Urinary bladder (tissue), 3 donors: ENCODE measurements at regions not wholly inside any gene's neighbourhood (a gene's known extent, or its start where the extent isn't known, plus 50 kb on each side); places are given as distances from the start of the nearest gene placed in this dataset.
"Not testable (repeated sequence)": the region's sequence is repeated elsewhere in the genome, so short reads cannot be mapped to it uniquely, and the experiment has no call there.

Experiments used
- DNase-seq: peaks from one replicate; pipeline ENCODE4 v3.0.0-alpha.2; 2015; ENCODE audit errors: extremely low spot score
- H3K27ac ChIP-seq: one replicate; pipeline ENCODE4 v1.5.1; 2013; ENCODE audit warnings: low read depth, mild to moderate bottlenecking, moderate library complexity
- H3K36me3 ChIP-seq: one replicate; pipeline ENCODE4 v1.6.1; 2013; ENCODE audit warnings: mild to moderate bottlenecking, moderate library complexity; ENCODE audit not compliant: insufficient read depth
- H3K4me1 ChIP-seq: one replicate; pipeline ENCODE4 v1.6.1; 2013; ENCODE audit warnings: mild to moderate bottlenecking, moderate library complexity; ENCODE audit not compliant: insufficient read depth
- H3K4me3 ChIP-seq: one replicate; pipeline ENCODE4 v1.5.1; 2013; ENCODE audit warnings: low read depth, low read length
- WGBS: extraction: QIAGEN DNeasy Blood & Tissue Kit; methylation state at CpG from one replicate; pipeline ENCODE4 v1.1.7; 2013; 5-methylcytosine and 5-hydroxymethylcytosine counted together
- donor health status: healthy with polysubstance abuse.
- donor health status: healthy.

- Histone ChIP-seq H3K4me3 (no peak overlapping the region), H3K4me1 (no peaks in the 10 kb centered on the region), H3K27ac (no peak overlapping the region), H3K36me3 (no peaks in the 10 kb centered on the region)
- DNase-seq = no peak
- WGBS = 34% methylated on average over 2 of the region's 2 CpGs
Measured at GRCh38 chr5:152711801-152712388, 306.8 kb upstream of the NMUR2 start.

DNA sequence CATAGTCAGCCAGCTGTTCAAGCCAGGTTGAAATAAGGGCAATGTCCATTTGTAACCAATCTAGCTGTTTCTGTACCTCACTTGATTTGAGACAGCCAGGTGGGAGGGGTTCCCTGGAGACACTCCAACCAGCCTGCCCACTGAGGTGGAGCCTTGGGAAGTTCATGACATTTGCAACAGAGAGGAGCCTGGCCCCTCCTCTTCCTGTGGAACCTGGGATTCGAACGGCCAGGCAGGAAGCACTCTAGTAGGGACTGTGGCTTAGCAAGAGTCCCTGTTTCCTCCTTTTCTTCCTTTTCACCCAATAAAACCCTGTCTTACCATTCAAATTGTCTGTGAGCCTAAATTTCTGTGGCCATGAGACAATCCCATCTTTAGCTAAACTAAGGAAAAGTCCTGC is 312.3 kb upstream of the NMUR2 start:
- H3K4me3 ChIP-seq = no peak overlapping the region
- 35% methylated on average over 2 of the region's 2 CpGs for WGBS
- no peak for DNase-seq
- no peaks in the 10 kb centered on the region for H3K4me1 ChIP-seq
- no peak overlapping the region for H3K27ac ChIP-seq
- H3K36me3 ChIP-seq = no peaks in the 10 kb centered on the region

DNA sequence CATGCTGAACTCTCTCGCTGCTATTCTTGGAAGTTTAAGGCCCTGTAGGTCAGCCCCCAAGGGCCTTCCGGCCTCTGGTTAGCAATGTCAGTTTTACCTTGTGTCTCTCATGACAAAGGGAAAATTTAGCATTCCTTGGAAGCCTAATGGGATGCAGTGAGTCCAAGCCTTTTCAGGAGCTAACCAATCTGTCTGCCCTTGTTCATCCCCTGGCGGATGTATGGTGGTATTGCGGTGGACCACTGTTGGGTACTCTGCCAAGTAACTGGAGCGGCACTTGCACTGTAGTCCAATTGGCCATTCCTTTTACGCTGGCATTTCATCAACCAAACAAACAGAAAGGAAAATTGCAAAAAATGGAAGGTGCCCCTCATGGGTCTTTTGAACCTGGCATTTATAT is 318.4 kb upstream of the NMUR2 start:
- Histone ChIP-seq H3K36me3 (no peaks in the 10 kb centered on the region), H3K4me1 (no peaks in the 10 kb centered on the region), H3K27ac (no peak overlapping the region), H3K4me3 (no peak overlapping the region)
- WGBS = 88% methylated on average over 6 of the region's 6 CpGs
- DNase-seq = no peak

- H3K4me3 ChIP-seq = no peak overlapping the region
- H3K4me1 ChIP-seq = no peaks in the 10 kb centered on the region
- no peaks in the 10 kb centered on the region for H3K36me3 ChIP-seq
- no peak overlapping the region for H3K27ac ChIP-seq
- WGBS = 92% methylated on average over 3 of the region's 3 CpGs
- no peak for DNase-seq
Measured at GRCh38 chr5:152730176-152730575, 325.1 kb upstream of the NMUR2 start.

GRCh38 chr5:152736906-152737305 is 331.8 kb upstream of the NMUR2 start:
- Histone ChIP-seq H3K4me1 (no peaks in the 10 kb centered on the region), H3K36me3 (no peaks in the 10 kb centered on the region), H3K4me3 (no peak overlapping the region), H3K27ac (no peak overlapping the region)
- DNase-seq = no peak
- WGBS = 85% methylated on average over 4 of the region's 4 CpGs

DNA sequence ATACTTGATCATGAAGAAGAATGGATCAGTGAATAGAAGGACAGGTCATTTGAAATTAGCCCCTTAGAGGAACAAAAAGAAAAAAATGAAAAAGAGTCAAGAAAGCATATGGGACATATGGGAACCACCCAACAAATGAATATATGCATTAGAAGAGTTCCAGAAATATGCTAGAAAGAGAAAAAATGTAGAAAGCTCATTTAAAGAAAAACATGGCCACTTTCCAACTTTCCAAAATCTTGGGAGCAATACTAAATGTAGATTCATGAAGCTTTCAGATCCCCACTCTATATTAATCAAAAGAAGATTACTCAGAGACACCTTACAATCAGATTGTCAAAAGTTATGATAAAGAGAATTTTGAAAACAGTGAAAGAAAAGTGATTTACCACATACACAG is 334.8 kb upstream of the NMUR2 start:
- no peaks in the 10 kb centered on the region for H3K4me1 ChIP-seq

DNA sequence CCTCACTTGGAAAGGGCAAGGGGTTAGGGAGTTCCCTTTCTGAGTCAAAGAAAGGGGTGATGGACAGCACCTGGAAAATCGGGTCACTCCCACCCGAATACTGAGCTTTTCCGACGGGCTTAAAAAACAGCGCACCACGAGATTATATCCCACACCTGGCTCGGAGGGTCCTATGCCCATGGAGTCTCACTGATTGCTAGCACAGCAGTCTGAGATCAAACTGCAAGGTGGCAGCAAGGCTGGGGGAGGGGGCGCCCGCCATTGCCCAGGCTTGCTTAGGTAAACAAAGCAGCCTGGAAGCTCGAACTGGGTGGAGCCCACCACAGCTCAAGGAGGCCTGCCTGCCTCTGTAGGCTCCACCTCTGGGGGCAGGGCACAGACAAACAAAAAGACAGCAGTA is 336.0 kb upstream of the NMUR2 start:
- not testable (repeated sequence) for DNase-seq, H3K27ac ChIP-seq, H3K4me3 ChIP-seq, H3K4me1 ChIP-seq, H3K36me3 ChIP-seq
- whole genome bisulfite sequencing = 79% methylated on average over 10 of the region's 10 CpGs

More for the DNA sequence above, 334.8 kb upstream of the NMUR2 start:
- DNase-seq = no peak
- no peak overlapping the region for H3K4me3 ChIP-seq
- no peaks in the 10 kb centered on the region for H3K36me3 ChIP-seq
- H3K27ac ChIP-seq = no peak overlapping the region

DNA sequence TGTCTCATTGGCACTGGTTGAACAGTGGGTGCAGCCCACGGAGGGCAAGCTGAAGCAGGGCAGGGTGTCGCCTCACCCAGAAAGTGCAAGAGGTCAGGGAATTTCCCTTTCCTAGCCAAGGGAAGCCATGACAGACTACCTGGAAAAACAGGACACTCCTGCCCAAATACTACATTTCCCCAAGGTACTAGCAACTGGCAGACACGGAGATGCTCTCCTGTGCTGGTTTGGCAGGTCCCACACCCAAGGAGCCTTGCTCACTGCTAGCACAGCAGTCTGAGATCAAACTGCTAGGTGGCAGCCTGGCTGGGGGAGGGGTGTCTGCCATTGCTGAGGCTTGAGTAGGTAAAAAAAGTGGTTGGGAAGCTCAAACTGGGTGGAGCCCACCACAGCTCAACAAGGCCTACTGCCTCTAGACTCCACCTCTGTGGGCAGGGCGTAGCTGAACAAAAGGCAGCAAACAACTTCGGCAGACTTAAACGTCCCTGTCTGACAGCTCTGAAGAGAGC is 382.7 kb upstream of the NMUR2 start:
- not testable (repeated sequence) for H3K4me3 ChIP-seq, H3K36me3 ChIP-seq, H3K27ac ChIP-seq, DNase-seq, H3K4me1 ChIP-seq
- 52% methylated on average over 6 of the region's 6 CpGs for WGBS

- H3K4me3 ChIP-seq = no peak overlapping the region
Measured at GRCh38 chr5:152801886-152802285, 396.8 kb upstream of the NMUR2 start.

GRCh38 chr5:152804179-152804578 is 399.1 kb upstream of the NMUR2 start:
- no peaks in the 10 kb centered on the region for H3K4me1 ChIP-seq
- WGBS = 69% methylated on average over 3 of the region's 3 CpGs
- no peak for DNase-seq
- H3K27ac ChIP-seq = no peak overlapping the region
- no peak overlapping the region for H3K4me3 ChIP-seq
- H3K36me3 ChIP-seq = no peaks in the 10 kb centered on the region

More at GRCh38 chr5:152801886-152802285, 396.8 kb upstream of the NMUR2 start:
- DNase-seq = no peak
- H3K4me1 ChIP-seq = no peaks in the 10 kb centered on the region
- H3K36me3 ChIP-seq = no peaks in the 10 kb centered on the region
- H3K27ac ChIP-seq = no peak overlapping the region
- 61% methylated on average over 2 of the region's 2 CpGs for WGBS

DNA sequence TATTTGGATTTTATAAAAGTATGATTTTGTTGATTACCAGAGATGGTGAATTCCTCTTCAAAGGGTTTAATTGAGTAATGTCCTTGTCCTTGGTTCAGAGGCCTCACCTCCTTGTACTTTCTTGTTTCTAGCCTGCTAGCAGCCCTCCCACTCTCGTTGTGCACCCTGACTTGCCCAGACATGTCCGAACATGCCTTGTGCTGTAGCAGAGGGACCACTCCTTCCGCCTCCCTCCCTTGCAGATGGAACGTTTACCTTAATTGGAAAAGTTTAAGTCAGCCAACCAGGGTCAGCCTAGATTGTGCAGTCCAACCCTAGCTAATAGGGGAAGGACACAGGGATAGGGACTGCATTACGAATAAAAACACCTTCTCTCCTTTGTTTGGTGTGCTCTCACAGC is 406.9 kb upstream of the NMUR2 start:
- WGBS = 81% methylated on average over 5 of the region's 5 CpGs
- Histone ChIP-seq H3K36me3 (no peaks in the 10 kb centered on the region), H3K4me3 (no peak overlapping the region), H3K4me1 (no peaks in the 10 kb centered on the region), H3K27ac (no peak overlapping the region)
- DNase-seq = no peak

DNA sequence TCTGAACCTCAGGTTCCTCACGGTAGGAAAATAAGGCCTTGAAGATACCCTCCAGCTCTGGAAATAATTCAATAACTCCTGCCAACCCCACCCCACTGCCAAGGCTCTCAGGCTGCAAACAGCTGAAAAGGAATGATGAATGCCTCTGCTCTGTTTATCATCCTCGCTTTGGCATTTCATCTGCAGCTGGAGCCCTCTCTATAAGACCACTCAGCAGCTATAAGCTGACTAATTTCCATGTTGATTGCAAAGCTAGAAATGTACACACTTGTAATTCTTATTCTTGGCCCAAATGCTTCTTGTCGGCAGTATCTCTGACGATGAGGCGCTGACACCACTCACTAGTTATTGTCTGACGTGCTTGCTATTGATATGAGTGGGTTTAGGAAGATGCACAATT is 408.4 kb upstream of the NMUR2 start:
- no peak for DNase-seq
- Histone ChIP-seq H3K4me1 (no peaks in the 10 kb centered on the region), H3K4me3 (no peak overlapping the region), H3K36me3 (no peaks in the 10 kb centered on the region), H3K27ac (no peak overlapping the region)
- WGBS = 26% methylated on average over 6 of the region's 6 CpGs

DNA sequence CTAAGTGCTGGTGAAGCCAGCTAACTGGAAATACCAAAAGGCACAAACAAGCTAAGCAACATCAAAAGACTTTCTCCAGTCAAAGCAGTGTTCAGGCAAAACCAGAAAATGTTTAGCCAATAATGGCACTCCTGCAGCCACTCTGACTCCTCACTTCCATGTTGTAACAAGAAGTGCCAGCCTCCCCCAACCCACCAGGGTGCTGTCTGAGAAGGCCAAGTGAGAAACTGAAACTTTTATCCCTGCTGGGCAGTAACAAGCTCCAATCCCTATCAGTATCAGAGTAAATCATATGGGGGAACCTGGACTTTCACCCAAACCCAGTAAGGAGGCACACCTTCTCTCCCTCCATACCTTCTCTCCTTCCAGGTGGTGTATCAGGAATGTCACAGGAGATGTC is 414.8 kb upstream of the NMUR2 start:
- Histone ChIP-seq H3K36me3 (no peaks in the 10 kb centered on the region), H3K4me1 (no peaks in the 10 kb centered on the region), H3K4me3 (no peak overlapping the region), H3K27ac (no peak overlapping the region)
- no peak for DNase-seq

GRCh38 chr5:152824316-152824715 is 419.2 kb upstream of the NMUR2 start:
- 83% methylated on average over 3 of the region's 3 CpGs for WGBS
- Histone ChIP-seq H3K27ac (no peak overlapping the region), H3K4me3 (no peak overlapping the region), H3K4me1 (no peaks in the 10 kb centered on the region), H3K36me3 (no peaks in the 10 kb centered on the region)
- DNase-seq = no peak

DNA sequence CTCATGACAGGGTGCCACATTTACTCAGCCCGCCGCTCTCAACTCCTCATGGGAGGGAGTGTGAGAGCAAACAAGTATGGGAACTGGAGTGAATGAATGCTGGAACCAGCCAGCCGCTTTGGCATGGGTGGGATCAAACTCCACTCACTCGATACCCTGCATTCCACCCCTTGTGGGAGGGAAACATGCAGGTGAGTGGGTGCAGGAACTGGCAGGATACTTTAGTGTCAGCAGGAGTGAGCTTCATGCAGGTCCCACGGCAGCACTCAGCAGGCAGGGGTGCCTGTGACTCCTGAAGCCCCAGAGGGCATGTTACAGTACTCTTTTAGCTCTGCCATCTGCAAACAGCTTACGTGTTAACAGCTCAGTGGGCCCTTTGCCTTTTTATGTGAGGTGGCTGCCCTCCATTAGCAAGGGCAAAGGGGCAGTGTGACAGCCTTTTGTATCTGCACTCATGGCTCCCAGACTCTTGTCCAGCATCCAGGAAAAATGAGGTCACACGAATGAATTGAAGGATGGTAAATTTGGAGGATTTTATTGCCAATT is 433.2 kb upstream of the NMUR2 start:
- Histone ChIP-seq H3K4me3 (no peak overlapping the region), H3K36me3 (no peaks in the 10 kb centered on the region), H3K4me1 (no peaks in the 10 kb centered on the region), H3K27ac (no peak overlapping the region)
- no peak for DNase-seq
- 80% methylated on average over 7 of the region's 7 CpGs for WGBS
